ENCODE measurements at regions not wholly inside any gene's neighbourhood (a gene's known extent, or its start where the extent isn't known, plus 50 kb on each side); places are given as distances from the start of the nearest gene placed in this dataset.

DNA sequence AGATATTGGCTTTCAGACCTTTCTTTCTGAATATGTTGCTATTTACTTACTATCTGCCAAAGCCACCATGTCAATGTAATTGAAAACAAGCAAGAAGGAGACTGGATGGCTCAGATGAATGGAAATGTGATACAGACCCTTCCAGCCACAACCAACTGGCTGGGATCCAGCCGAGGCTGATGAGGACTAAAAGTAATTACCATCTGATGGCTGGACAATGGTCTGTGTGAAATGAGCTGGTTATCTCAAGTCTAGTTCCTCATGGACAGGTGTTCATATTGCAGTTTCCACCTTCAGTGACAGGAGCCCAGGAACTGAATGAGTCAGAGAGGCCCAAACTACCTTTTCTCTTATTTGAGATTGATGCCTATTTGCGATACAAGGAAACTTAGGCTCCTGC is 267.5 kb downstream of the GATA3 start:
- in situ Hi-C loops (cut with MboI; ENCODE audit: low sequenced_read_pairs, unreplicated experiment): no loop called here
- DNase-seq (ENCODE audit: low spot score): no peak
- TF ChIP-seq, protein P1, sequence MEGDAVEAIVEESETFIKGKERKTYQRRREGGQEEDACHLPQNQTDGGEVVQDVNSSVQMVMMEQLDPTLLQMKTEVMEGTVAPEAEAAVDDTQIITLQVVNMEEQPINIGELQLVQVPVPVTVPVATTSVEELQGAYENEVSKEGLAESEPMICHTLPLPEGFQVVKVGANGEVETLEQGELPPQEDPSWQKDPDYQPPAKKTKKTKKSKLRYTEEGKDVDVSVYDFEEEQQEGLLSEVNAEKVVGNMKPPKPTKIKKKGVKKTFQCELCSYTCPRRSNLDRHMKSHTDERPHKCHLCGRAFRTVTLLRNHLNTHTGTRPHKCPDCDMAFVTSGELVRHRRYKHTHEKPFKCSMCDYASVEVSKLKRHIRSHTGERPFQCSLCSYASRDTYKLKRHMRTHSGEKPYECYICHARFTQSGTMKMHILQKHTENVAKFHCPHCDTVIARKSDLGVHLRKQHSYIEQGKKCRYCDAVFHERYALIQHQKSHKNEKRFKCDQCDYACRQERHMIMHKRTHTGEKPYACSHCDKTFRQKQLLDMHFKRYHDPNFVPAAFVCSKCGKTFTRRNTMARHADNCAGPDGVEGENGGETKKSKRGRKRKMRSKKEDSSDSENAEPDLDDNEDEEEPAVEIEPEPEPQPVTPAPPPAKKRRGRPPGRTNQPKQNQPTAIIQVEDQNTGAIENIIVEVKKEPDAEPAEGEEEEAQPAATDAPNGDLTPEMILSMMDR (IDR thresholded peaks at IDR 0.05; ENCODE audit: borderline replicate concordance, control extremely low read depth, extremely low read depth, insufficient read depth, missing control alignments): no peak

DNA sequence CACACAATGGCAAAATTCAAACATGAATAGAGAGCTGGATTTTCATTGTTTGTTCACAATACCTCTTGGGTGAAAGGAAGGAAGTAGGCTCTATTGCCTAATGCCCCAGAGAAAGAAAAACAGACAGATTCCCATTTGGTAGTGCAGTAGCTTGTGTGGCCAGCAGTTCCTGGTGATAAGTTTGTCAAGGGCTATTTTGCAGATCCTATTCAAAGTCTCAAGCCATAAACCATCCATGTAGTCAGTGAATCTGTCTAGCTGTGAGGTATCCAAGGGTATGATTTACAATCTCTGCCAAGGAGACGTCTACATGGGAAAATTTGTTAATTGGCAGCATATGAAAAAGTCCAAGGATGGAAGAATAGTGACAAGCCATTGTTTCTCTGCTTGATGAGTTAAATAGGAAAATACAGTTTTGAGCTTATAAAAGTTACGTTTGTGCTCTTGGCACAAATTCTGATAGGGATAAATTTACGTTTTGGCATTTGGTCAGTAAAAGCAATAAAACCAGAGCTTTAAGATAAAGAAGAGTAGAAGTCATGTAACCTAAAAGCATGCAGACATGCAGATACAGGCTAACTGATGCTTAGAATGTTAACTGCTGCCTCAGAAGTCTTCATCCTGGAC is 269.1 kb downstream of the GATA3 start:
- in situ Hi-C loops (cut with MboI; ENCODE audit: low sequenced_read_pairs, unreplicated experiment): no loop called here
- TF ChIP-seq, protein P1 (IDR thresholded peaks at IDR 0.05; ENCODE audit: borderline replicate concordance, control extremely low read depth, extremely low read depth, insufficient read depth, missing control alignments): no peak
- DNase-seq (ENCODE audit: low spot score): no peak

DNA sequence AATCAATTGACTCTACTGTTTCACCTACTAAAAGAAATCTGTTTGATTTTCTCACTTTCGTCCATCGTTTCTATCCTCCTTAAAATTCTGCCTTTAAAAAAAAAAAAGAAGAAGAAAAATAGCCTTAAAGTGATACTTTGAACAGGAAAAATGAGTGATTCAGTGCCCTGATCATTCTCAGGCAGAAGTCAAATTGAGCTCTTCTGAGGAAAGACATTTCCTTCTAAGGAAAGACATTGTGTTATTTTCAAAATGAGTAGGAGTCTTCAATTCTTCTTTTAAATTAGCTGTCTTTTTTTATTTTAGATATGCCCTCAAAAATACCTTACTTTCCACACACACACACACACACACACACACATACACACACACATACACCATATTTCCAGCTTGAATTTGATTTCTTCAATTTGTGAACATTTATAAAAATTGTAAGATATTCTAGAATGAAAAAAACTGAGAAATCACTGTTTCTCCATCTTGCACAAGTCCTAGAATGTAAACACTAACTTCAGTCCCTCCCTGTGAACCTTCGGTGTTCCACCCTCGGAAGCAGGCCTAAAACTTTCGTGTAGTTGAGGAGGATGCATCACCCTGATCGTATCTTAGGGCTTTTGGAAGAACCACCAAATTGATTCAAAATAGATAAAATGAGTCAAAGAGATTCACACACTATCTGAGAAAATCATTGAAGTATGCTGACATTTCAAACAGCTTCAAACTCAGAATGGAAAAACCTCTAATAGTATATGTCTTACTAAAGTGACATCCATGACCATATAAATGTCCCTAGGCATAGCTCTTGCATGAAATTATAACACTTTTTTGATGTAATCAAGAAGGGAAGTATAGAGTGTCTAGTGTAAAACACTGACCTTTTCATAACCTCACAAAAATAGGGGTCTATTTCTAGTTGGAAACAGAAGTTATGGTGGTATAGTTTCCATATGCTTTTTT is 270.8 kb downstream of the GATA3 start:
- in situ Hi-C loops (cut with MboI; ENCODE audit: low sequenced_read_pairs, unreplicated experiment): no loop called here
- TF ChIP-seq, protein P1 (IDR thresholded peaks at IDR 0.05; ENCODE audit: borderline replicate concordance, control extremely low read depth, extremely low read depth, insufficient read depth, missing control alignments): no peak
- no peak for DNase-seq (ENCODE audit: low spot score)

DNA sequence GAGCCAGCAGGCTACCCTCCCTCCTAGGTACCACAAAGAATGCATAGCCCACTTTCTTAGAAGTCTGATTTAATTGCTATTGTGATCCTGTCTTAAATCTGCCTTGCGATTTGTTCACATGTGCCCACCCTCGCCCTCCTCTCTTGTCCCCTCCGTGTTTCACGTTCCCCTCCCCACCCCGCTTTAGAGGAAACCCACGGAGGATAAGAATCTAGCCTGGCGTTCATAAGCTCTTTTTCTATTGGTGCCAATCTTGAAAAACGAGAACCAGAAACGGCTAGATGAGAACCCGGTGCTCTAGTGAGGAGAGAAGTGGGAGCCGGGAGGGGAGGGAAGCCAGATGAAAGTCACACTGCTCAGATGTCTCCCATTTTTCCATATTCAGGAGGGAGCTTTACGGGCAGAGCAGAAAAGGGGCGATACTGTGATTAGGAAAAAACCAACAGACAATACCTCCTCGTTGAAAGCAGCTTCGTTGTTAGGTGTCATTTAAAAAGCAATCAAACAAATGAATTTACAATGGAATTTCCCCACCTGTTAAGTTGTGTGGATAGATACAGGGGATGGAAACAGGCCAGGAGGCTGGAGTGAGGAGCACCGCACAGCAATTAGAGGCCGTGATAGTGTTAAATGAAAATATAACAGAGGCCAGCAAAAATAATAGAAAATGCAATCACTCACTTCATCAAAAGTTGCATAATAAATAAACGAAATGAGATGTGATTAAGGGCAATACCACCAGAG is 272.1 kb downstream of the GATA3 start:
- in situ Hi-C loops (cut with MboI; ENCODE audit: low sequenced_read_pairs, unreplicated experiment): no loop called here
- DNase-seq (ENCODE audit: low spot score): no peak
- TF ChIP-seq, protein P1 (IDR thresholded peaks at IDR 0.05; ENCODE audit: borderline replicate concordance, control extremely low read depth, extremely low read depth, insufficient read depth, missing control alignments): no peak

DNA sequence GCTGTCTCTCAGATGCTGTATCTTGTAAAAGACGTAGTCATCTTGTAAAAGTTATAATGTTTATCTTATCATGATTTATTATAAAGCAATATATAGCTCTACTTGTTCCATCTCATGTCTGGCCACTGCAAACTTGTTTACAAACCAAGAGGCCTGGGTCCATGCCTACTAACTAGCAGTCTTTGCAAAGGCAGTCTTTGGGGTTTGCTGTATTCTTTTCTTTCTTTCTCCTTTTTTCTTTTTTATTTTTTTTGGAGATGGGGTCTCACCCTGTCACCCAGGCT is 272.6 kb downstream of the GATA3 start:
- DNase-seq (ENCODE audit: low spot score): no peak
- in situ Hi-C loops (cut with MboI; ENCODE audit: low sequenced_read_pairs, unreplicated experiment): no loop called here
- TF ChIP-seq, protein P1 (IDR thresholded peaks at IDR 0.05; ENCODE audit: borderline replicate concordance, control extremely low read depth, extremely low read depth, insufficient read depth, missing control alignments): no peak

DNA sequence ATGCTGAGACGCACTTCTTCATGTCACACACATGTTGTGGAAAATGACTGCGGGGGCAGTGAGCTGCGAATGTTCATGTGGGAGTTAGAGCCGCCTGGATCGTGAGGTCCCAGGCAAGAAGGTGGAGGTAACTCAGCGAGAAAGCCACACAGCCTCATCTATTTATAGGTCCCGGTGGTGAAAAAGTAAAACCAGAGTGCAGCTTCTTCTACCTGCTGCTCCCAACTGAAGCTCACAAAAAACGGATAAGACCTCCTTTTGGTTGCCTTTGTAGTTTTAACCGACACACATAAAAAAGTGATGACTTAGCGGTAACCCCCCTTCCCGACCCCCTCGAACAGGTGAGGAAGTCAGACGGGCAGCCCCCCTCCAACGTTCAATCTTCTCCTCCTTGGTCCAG is 276.9 kb downstream of the GATA3 start:
- DNase-seq (ENCODE audit: low spot score): no peak
- in situ Hi-C loops (cut with MboI; ENCODE audit: low sequenced_read_pairs, unreplicated experiment): no loop called here
- TF ChIP-seq, protein P1 (IDR thresholded peaks at IDR 0.05; ENCODE audit: borderline replicate concordance, control extremely low read depth, extremely low read depth, insufficient read depth, missing control alignments): no peak
